IPS-NIHi7 (cell line): ENCODE measurements at regions not wholly inside any gene's neighbourhood (a gene's known extent, or its start where the extent isn't known, plus 50 kb on each side); places are given as distances from the start of the nearest gene placed in this dataset.
"Not testable (repeated sequence)": the region's sequence is repeated elsewhere in the genome, so short reads cannot be mapped to it uniquely, and the experiment has no call there.

Experiments used
- DNase-seq: peaks from one replicate; pipeline ENCODE4 v3.0.0; 2012; ENCODE audit warnings: mixed read lengths; ENCODE audit errors: extremely low spot score

GRCh38 chrX:69431420-69431819 lies 72.7 kb upstream of the NALF2 start:
- DNase-seq, result peak; percentile 1

GRCh38 chrX:69430785-69431184 lies 73.3 kb upstream of the NALF2 start:
- no peak for DNase-seq

GRCh38 chrX:69429339-69430015 lies 74.6 kb upstream of the NALF2 start:
- no peak for DNase-seq

GRCh38 chrX:69428216-69428615 lies 75.9 kb upstream of the NALF2 start:
- peak; percentile 1 for DNase-seq

GRCh38 chrX:69424910-69425309 lies 79.2 kb upstream of the NALF2 start:
- DNase-seq, result no peak

GRCh38 chrX:69424161-69424560 lies 80.0 kb upstream of the NALF2 start:
- peak; percentile 9 for DNase-seq

- not testable (repeated sequence) for DNase-seq
Measured at GRCh38 chrX:69422208-69422607, 81.9 kb upstream of the NALF2 start.

GRCh38 chrX:69415698-69416097 lies 88.4 kb upstream of the NALF2 start:
- no peak for DNase-seq

GRCh38 chrX:69412661-69413060 lies 91.5 kb upstream of the NALF2 start:
- DNase-seq, result no peak

- no peak for DNase-seq
Measured at GRCh38 chrX:69398881-69399280, 105.2 kb upstream of the NALF2 start.

- peak; percentile 45 for DNase-seq
Measured at GRCh38 chrX:69396916-69397315, 107.2 kb upstream of the NALF2 start.

- no peak for DNase-seq
Measured at GRCh38 chrX:69395306-69395705, 108.8 kb upstream of the NALF2 start.

GRCh38 chrX:69389101-69389501 lies 115.0 kb upstream of the NALF2 start:
- DNase-seq, result no peak

GRCh38 chrX:69388526-69388925 lies 115.6 kb upstream of the NALF2 start:
- DNase-seq, result no peak

- DNase-seq, result peak; percentile 89
Measured at GRCh38 chrX:69387567-69388487, 116.3 kb upstream of the NALF2 start.

GRCh38 chrX:69386681-69387080 lies 117.4 kb upstream of the NALF2 start:
- no peak for DNase-seq

- no peak for DNase-seq
Measured at GRCh38 chrX:69379412-69379811, 124.7 kb upstream of the NALF2 start.

GRCh38 chrX:69374569-69374968 lies 129.6 kb upstream of the NALF2 start:
- DNase-seq, result no peak

- no peak for DNase-seq
Measured at GRCh38 chrX:69372435-69372834, 131.7 kb upstream of the NALF2 start.

GRCh38 chrX:69371159-69371558 lies 133.0 kb upstream of the NALF2 start:
- DNase-seq, result no peak

GRCh38 chrX:69369999-69370398 lies 134.1 kb upstream of the NALF2 start:
- no peak for DNase-seq

GRCh38 chrX:69366183-69366582 lies 137.9 kb upstream of the NALF2 start:
- DNase-seq, result no peak

- no peak for DNase-seq
Measured at GRCh38 chrX:69365755-69366154, 138.4 kb upstream of the NALF2 start.
